ENCODE measurements at regions not wholly inside any gene's neighbourhood (a gene's known extent, or its start where the extent isn't known, plus 50 kb on each side); places are given as distances from the start of the nearest gene placed in this dataset.

- TF ChIP-seq CTCF (IDR thresholded peaks at IDR 0.05) (no peak), EZH2 (IDR thresholded peaks at IDR 0.05; ENCODE audit: borderline replicate concordance, insufficient read depth, low read depth, low read length, poor library complexity, severe bottlenecking) (no peak)
Observed at GRCh38 chr5:127997201-127997704, 86.3 kb upstream of the SLC12A2 start.
